ENCODE measurements at regions not wholly inside any gene's neighbourhood (a gene's known extent, or its start where the extent isn't known, plus 50 kb on each side); places are given as distances from the start of the nearest gene placed in this dataset.

GRCh38 chr9:81844131-81844567 lies 84.1 kb upstream of the SPATA31D4 start:
- DNase-seq (ENCODE audit: low read depth, low spot score): no peak

GRCh38 chr9:81847181-81847915 lies 80.9 kb upstream of the SPATA31D4 start:
- DNase-seq (ENCODE audit: low read depth, low spot score): no peak

- peak; percentile 39 for DNase-seq (ENCODE audit: low read depth, low spot score)
Measured at GRCh38 chr9:81848472-81848871, 79.8 kb upstream of the SPATA31D4 start.

GRCh38 chr9:81849631-81850259 lies 78.5 kb upstream of the SPATA31D4 start:
- DNase-seq (ENCODE audit: low read depth, low spot score): no peak

- no peak for DNase-seq (ENCODE audit: low read depth, low spot score)
Measured at GRCh38 chr9:81850724-81851123, 77.5 kb upstream of the SPATA31D4 start.

- DNase-seq (ENCODE audit: low read depth, low spot score): no peak
Measured at GRCh38 chr9:81851340-81851739, 76.9 kb upstream of the SPATA31D4 start.

GRCh38 chr9:81852820-81853219 lies 75.4 kb upstream of the SPATA31D4 start:
- no peak for DNase-seq (ENCODE audit: low read depth, low spot score)

GRCh38 chr9:81855538-81855937 lies 72.7 kb upstream of the SPATA31D4 start:
- no peak for DNase-seq (ENCODE audit: low read depth, low spot score)

GRCh38 chr9:81858657-81859430 lies 69.4 kb upstream of the SPATA31D4 start:
- no peak for DNase-seq (ENCODE audit: low read depth, low spot score)

- DNase-seq (ENCODE audit: low read depth, low spot score): no peak
Measured at GRCh38 chr9:81860581-81860980, 67.6 kb upstream of the SPATA31D4 start.

- DNase-seq (ENCODE audit: low read depth, low spot score): peak; percentile 50
Measured at GRCh38 chr9:81861644-81862043, 66.6 kb upstream of the SPATA31D4 start.

GRCh38 chr9:81868145-81868544 lies 60.1 kb upstream of the SPATA31D4 start:
- peak; percentile 52 for DNase-seq (ENCODE audit: low read depth, low spot score)

- peak; percentile 53 for DNase-seq (ENCODE audit: low read depth, low spot score)
Measured at GRCh38 chr9:81871695-81872094, 56.5 kb upstream of the SPATA31D4 start.

GRCh38 chr9:81874250-81874649 lies 54.0 kb upstream of the SPATA31D4 start:
- no peak for DNase-seq (ENCODE audit: low read depth, low spot score)

- DNase-seq (ENCODE audit: low read depth, low spot score): peak; percentile 53
Measured at GRCh38 chr9:81874931-81875330, 53.3 kb upstream of the SPATA31D4 start.

- no peak for DNase-seq (ENCODE audit: low read depth, low spot score)
Measured at GRCh38 chr9:81877047-81877446, 51.2 kb upstream of the SPATA31D4 start.
